ENCODE measurements at regions not wholly inside any gene's neighbourhood (a gene's known extent, or its start where the extent isn't known, plus 50 kb on each side); places are given as distances from the start of the nearest gene placed in this dataset.

DNA sequence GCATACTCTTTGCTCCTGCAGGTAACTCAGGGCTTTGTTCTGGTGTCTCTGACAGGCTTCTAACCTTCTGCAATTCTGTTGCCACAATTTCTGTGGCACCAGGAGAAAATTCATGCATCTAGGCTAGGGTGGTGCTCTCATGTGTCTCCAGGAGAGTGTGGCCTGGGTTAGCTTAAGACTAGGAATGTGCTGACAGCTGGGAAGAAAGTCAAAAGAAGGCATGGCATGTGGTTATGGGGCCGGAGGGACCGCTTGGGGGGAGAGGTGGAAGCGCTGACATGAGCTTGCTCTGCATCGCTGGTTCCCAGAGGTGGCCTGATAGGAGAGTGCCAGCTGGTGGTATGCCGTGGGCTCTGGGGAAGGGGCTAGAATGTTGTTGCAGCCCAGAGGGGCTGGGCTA is 173.3 kb upstream of the TNP1 start:
- TF ChIP-seq CTCF (IDR thresholded peaks at IDR 0.05) = no peak
- TF ChIP-seq SMC3 (IDR thresholded peaks at IDR 0.05; ENCODE audit: low read depth, low read length) = no peak
- no peak for TF ChIP-seq MAX (IDR thresholded peaks at IDR 0.05; ENCODE audit: low read depth)
- no peak for TF ChIP-seq EZH2phosphoT487 (IDR thresholded peaks at IDR 0.05; ENCODE audit: borderline replicate concordance, low read depth)
- no peak for TF ChIP-seq YY1 (IDR thresholded peaks at IDR 0.05; ENCODE audit: low read depth)
- no peak for TF ChIP-seq GATA2 (CRISPR knock-in tag; IDR thresholded peaks at IDR 0.05)
- TF ChIP-seq SIN3A (IDR thresholded peaks at IDR 0.05; ENCODE audit: borderline replicate concordance, low read depth, low read length) = no peak
- no peak for TF ChIP-seq FOSL2 (IDR thresholded peaks at IDR 0.05; ENCODE audit: borderline replicate concordance, low read depth)
- no peak for TF ChIP-seq ZBTB33 (IDR thresholded peaks at IDR 0.05; ENCODE audit: borderline replicate concordance, low read depth)
- no peak for TF ChIP-seq TAF1 (IDR thresholded peaks at IDR 0.05; ENCODE audit: borderline replicate concordance, low read depth, low read length)
